ENCODE measurements at regions not wholly inside any gene's neighbourhood (a gene's known extent, or its start where the extent isn't known, plus 50 kb on each side); places are given as distances from the start of the nearest gene placed in this dataset.

DNA sequence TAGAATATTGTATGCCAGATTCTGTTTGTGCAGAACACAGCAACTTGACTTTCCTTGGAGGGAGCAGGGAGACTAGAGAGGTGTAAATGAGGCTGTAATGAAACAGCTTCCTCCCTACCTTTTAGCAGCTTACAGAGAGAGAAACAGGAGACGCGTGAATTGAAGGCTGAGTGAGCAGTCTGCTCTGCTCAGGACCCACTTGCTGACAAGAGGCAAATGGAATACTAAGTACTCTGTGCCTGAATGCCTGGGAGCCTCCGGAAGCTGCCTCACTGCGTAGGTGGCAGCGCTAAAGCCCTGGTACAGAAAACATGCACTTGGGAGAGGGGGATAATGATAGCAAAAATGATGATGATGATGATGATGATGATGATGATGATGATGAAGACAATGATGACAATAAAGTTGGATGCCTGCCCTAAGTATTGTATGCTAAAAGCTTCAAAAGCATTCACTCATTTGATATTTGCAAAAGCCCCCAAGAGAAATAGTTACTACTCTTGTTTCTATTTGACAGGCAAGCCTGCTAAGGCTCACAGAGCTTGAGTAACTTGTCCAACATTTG lies 548.9 kb downstream of the NTRK3 start:
- ChIA-PET POLR2A (no interaction called here), CTCF (interaction anchor here (0.6 kb wide), 1 partner anchor 823 kb away, joined by 3 read pairs; no protein-coding TSS in a partner anchor)
- TF ChIP-seq, protein P1, sequence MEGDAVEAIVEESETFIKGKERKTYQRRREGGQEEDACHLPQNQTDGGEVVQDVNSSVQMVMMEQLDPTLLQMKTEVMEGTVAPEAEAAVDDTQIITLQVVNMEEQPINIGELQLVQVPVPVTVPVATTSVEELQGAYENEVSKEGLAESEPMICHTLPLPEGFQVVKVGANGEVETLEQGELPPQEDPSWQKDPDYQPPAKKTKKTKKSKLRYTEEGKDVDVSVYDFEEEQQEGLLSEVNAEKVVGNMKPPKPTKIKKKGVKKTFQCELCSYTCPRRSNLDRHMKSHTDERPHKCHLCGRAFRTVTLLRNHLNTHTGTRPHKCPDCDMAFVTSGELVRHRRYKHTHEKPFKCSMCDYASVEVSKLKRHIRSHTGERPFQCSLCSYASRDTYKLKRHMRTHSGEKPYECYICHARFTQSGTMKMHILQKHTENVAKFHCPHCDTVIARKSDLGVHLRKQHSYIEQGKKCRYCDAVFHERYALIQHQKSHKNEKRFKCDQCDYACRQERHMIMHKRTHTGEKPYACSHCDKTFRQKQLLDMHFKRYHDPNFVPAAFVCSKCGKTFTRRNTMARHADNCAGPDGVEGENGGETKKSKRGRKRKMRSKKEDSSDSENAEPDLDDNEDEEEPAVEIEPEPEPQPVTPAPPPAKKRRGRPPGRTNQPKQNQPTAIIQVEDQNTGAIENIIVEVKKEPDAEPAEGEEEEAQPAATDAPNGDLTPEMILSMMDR (IDR thresholded peaks at IDR 0.05; ENCODE audit: insufficient read depth, low read depth, low read length): no peak
- H3K27me3 ChIP-seq (ENCODE audit: control insufficient read depth, insufficient read depth, low read length): peaks cover 6% of the 10 kb centered on the region
- H3K4me3 ChIP-seq (ENCODE audit: low read depth, low read length): no peak overlapping the region
- no peaks in the 10 kb centered on the region for H3K36me3 ChIP-seq (ENCODE audit: control insufficient read depth, insufficient read depth, low read length)
- DNase-seq (ENCODE audit: low read depth): no peak

DNA sequence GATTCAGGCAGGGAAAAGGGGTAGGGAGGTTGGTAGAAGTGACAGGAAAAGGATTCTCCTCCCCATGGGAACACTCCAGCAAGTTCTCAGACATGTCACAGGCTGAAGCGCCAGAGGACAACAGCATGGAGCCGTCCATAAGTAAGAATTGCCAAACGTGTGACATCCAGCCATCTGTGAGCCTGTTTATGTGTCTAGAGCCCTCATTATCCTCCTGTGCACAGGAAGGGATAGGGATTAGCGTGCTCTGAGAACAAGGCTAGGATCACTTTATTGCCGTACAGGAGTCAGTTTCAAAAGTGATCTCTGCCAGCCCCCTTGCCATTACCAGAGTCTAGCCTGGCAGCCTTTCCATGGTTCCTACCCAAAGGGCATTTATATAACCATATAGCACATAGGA lies 549.5 kb downstream of the NTRK3 start:
- Histone ChIP-seq H3K36me3 (ENCODE audit: control insufficient read depth, insufficient read depth, low read length) (no peaks in the 10 kb centered on the region), H3K27me3 (ENCODE audit: control insufficient read depth, insufficient read depth, low read length) (peaks cover 6% of the 10 kb centered on the region), H3K4me3 (ENCODE audit: low read depth, low read length) (no peak overlapping the region)
- no peak for DNase-seq (ENCODE audit: low read depth)
- CTCF ChIA-PET: no interaction called here
- POLR2A ChIA-PET: no interaction called here
- TF ChIP-seq, protein P1 (IDR thresholded peaks at IDR 0.05; ENCODE audit: insufficient read depth, low read depth, low read length): no peak

DNA sequence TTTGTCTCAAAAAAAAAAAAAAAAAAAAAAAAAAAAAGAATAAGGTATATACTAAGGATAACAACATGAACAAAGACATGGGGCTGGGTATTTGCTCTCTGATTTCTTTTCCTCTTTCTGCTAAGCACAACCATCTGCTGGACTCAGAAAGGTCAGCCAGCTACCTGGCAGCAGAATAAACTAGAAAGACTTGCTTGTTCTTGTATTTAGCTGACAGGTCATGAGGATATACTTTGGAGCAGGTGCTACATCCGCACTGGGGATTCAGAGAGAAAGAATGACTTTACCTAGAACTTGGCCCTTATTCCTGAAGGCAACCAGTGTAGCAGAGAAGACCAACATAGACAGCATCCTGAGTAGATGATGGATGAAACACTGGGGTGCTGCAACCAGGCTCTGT lies 550.5 kb downstream of the NTRK3 start:
- no peak for DNase-seq (ENCODE audit: low read depth)
- Histone ChIP-seq H3K4me3 (ENCODE audit: low read depth, low read length) (no peak overlapping the region), H3K27me3 (ENCODE audit: control insufficient read depth, insufficient read depth, low read length) (peaks cover 6% of the 10 kb centered on the region), H3K36me3 (ENCODE audit: control insufficient read depth, insufficient read depth, low read length) (no peaks in the 10 kb centered on the region)
- CTCF ChIA-PET: no interaction called here
- TF ChIP-seq, protein P1 (IDR thresholded peaks at IDR 0.05; ENCODE audit: insufficient read depth, low read depth, low read length): no peak
- POLR2A ChIA-PET: interaction anchor here (0.7 kb wide), 1 partner anchor 82 kb away, joined by 17 read pairs; no protein-coding TSS in a partner anchor

DNA sequence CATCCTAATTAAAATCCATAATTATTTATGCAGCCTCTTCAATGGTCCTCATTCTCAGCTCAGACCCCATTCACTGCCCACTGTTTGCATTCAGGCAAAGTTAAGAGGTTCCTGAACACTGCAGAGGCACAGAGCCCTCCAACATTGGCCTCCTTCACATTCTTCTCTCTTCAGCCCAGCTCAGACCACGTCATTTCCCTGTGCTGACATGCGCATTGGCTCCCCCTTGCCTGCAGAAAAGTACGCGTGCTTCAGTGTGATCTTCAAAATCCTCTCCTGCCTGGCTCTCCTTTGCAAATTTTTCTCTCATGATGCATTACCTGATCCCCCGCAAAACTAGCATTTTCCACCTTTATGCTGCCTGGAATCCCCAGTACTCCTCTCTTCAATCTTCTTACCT lies 552.3 kb downstream of the NTRK3 start:
- TF ChIP-seq, protein P1 (IDR thresholded peaks at IDR 0.05; ENCODE audit: insufficient read depth, low read depth, low read length): no peak
- ChIA-PET POLR2A (no interaction called here), CTCF (no interaction called here)
- no peak for DNase-seq (ENCODE audit: low read depth)
- Histone ChIP-seq H3K27me3 (ENCODE audit: control insufficient read depth, insufficient read depth, low read length) (peaks cover 6% of the 10 kb centered on the region), H3K4me3 (ENCODE audit: low read depth, low read length) (no peak overlapping the region), H3K36me3 (ENCODE audit: control insufficient read depth, insufficient read depth, low read length) (no peaks in the 10 kb centered on the region)

DNA sequence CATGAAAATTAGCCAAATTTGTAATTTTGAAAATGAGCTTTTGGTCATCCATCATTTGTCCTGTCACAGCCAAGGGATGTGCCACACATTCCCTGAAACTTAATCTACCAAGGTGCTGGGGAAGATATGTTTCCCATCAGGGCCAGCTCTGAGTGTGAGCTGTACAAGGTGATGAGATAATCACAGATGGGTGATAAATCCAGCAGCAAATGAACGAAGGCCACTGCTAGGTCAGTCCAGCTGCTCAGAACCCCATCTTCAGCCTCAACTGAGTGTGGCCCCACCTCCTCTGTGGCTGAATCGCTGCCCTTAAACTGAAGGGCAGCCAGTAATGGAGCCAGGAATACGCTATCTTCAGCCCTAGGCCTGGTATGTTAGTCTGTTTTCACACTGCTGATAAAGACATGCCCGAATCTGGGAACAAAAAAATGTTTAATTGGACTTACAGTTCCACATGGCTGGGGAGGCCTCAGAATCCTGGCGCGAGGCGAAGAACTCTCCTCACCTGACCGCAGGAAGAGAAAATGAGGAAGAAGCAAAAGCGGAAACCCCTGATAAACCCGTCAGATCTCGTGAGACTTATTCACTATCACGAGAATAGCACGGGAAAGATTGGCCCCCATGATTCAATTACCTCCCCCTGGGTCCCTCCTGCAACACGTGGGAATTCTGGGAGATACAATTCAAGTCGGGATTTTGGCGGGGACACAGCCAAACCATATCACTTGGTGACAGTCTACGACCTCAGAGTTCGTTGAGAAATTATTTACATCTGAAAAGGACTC lies 553.0 kb downstream of the NTRK3 start:
- Histone ChIP-seq H3K27me3 (ENCODE audit: control insufficient read depth, insufficient read depth, low read length) (peaks cover 6% of the 10 kb centered on the region), H3K4me3 (ENCODE audit: low read depth, low read length) (no peak overlapping the region), H3K36me3 (ENCODE audit: control insufficient read depth, insufficient read depth, low read length) (no peaks in the 10 kb centered on the region)
- TF ChIP-seq, protein P1 (IDR thresholded peaks at IDR 0.05; ENCODE audit: insufficient read depth, low read depth, low read length): no peak
- ChIA-PET CTCF (no interaction called here), POLR2A (no interaction called here)
- DNase-seq (ENCODE audit: low read depth): no peak

Measured in BJ (cell line).